Epidermal melanocyte (primary cell): ENCODE measurements at regions not wholly inside any gene's neighbourhood (a gene's known extent, or its start where the extent isn't known, plus 50 kb on each side); places are given as distances from the start of the nearest gene placed in this dataset.

Experiments used
- DNase-seq: peaks from one replicate; pipeline ENCODE4 v3.0.0; 2011; ENCODE audit warnings: low spot score; ENCODE audit not compliant: insufficient read length

GRCh38 chr4:100084892-100085291, 105.4 kb downstream of the DDIT4L start:
- no peak for DNase-seq

DNA sequence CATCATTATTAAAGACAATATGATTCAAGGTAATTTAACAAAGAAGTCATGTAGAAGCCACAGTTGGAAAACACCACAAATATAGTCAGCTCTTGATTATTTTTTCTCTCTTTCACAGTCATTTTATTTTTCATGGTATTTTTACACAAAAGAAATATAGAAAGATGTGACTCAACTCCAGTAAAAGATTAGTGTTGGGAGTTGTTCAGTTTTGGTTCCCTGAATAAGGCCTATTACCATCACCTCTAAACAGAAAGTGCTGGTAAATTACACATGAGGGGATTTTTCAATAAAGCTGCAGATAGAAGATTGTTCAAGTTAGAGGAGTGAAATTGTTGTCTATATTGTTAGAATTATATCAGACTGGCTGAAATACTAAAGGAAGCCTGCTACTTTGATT, 107.0 kb downstream of the DDIT4L start:
- no peak for DNase-seq

DNA sequence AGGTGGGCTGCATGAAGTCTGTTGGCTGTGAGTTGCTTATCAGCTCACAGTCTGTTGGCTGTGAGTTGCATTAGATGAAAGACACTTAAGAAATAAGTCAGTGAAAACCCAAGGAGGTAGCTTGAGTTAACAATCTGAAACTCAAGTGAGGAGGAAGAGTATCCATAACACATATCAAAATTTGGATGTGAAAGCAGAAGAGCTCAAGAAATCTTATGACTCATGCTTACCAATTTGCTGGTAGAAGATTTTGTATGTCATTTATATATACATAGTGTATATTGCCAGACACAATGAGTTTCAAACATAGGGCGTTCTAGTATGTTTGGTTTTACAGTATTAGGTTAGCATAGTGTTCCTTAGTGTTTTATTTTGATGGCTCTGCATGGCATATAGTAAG, 107.4 kb downstream of the DDIT4L start:
- DNase-seq, result no peak

- DNase-seq, result no peak
These were observed 108.8 kb downstream of the DDIT4L start for GRCh38 chr4:100081491-100081890.

- DNase-seq, result no peak
These were observed 111.0 kb downstream of the DDIT4L start for GRCh38 chr4:100079264-100079663.

DNA sequence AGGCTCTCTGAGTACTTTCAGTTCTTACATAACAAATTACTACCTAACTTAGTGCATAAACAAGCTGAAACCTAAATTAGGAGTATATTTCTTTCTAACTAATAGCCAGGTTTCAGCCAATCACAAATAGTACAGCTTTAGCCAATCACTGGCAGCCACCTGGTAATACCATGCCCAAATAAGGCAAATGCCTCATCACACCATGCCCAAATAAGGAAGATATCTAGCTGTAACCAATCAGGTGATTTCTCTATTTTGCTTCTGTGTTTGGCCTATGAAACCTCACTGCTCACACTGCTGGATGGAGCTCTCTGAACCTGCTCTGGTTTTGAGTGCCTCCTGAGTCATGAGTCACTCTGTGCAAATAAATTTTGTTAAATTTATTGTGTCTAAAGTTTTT, 113.5 kb downstream of the DDIT4L start:
- DNase-seq, result no peak

GRCh38 chr4:100075486-100076270, 114.6 kb downstream of the DDIT4L start:
- no peak for DNase-seq

- no peak for DNase-seq
These were observed 115.2 kb downstream of the DDIT4L start for GRCh38 chr4:100075056-100075455.

DNA sequence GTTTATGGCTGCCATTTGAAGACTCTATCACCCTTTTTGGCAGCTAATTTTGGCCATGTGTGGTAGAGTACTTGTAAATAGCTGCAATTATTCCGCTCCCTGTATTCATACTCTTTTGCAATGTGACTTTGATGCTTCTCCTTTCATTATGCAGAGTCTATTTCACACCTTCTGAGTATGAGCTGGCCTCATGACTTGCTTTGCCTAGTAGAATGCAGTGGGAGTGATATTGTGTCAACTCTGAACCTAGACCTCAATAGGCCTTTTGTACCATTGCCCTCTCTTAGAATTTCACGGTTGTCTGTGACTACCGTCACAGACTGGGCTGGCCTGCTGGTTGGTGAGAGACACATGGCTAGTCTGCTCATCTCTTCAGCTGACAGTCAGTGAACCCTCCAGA, 118.8 kb downstream of the DDIT4L start:
- no peak for DNase-seq

DNA sequence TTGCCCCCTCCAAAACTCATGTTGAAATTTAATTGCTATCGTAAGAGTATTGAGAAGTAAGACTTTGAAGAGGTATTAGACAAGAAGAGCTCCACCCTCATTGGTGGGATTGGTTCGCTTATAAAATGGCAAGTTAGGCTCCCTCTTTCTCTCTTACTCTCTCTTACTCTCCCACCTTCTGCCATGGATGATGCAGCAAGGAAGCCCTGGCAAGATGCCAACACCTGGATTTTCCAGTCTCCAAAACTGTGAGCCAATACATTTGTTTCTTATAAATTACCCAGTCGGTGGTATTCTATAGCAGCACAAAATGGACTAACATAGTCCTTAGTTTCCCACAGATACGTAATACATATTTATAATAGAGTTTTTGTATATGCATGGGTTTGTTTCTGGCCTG, 119.4 kb downstream of the DDIT4L start:
- no peak for DNase-seq

DNA sequence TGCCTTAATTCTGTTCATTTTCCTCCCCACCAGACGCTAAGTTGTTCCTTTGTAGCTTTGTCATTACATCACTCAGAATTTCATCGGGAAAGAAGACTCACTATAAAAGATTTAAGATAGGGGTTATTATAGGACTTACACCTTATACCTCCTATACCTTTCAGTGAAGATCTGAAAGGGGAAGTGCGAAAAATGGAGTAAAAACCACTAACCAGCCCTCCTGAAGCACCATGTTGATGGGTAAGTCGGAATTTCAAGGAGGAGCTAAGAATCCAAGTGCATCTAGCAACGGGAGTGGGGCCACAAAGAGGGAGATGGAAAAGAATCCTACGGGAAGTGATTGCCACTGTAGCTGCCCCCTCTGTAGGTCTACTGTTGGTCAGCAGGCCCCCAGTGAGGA, 119.1 kb upstream of the H2AZ1 start:
- DNase-seq, result no peak

GRCh38 chr4:100067255-100067654, 117.2 kb upstream of the H2AZ1 start:
- no peak for DNase-seq

- no peak for DNase-seq
These were observed 113.3 kb upstream of the H2AZ1 start for GRCh38 chr4:100063355-100063754.

GRCh38 chr4:100062921-100063320, 112.8 kb upstream of the H2AZ1 start:
- DNase-seq, result no peak

GRCh38 chr4:100061835-100062234, 111.8 kb upstream of the H2AZ1 start:
- no peak for DNase-seq

DNA sequence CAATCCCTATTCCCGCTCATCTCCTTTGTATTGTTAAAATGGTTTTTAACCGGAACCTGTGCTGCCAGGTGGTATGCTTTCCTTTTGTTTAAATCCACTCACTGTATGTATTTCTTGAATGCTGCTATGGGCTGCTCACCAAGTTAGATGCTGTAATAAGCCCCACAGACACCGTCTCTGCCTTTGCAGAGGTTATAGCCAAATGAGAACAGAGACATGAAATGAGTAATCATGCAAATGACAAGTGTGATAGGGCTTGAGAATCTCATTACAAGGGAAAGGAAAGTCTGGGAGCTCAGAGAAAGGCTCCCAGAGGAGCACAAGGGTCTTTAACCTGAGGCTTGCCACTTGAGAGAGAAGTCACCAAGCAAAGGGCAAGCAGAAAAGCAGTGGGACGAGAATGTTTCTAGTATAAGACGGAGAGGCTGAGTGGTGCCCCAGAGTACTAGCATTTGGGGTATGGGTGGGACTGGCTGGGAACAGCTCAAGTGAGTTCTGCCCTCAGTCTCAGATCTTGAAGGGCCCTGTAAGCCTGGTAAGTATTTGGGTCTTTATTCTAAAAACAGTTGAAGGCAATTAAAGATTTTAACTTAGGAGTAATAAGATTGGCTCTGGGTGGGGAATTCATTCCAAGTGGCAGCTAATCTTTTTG, 110.8 kb upstream of the H2AZ1 start:
- DNase-seq, result no peak

DNA sequence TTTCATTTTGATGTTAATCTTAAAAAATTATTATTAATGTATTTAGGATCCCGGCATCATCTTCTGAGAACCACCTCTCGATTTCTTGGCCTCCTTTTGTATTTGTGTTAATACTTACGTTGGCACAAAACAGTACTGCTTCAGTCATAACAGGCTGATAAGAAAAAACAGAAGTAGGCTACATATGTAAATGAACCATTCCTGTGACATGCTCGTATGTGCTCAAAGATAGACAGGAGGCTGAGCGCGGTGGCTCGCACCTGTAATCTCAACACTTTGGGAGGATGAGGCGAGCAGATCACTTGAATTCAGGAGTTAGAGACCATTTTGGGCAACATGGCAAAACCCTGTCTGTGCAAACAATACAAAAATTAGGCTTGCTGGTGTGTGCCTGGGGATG, 109.4 kb upstream of the H2AZ1 start:
- DNase-seq, result no peak

DNA sequence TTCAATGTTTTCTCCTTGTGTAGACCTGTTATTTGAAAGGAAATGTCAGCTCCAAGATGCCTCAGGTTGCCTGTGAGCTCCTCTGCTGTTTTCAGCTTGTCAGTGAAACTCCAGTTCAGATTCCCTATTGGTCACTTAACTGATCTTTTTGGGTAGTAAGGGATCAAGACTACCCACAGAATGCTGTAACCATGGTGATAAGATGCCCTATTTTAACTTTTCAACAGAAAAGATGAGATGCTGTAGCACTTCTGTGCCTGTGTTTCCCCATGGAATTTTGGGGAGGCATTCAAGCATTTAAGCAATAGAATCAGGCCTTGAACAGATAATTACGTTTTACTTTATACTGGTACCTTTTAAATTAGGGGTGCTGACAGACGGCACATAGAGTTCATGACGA, 106.6 kb upstream of the H2AZ1 start:
- no peak for DNase-seq

DNA sequence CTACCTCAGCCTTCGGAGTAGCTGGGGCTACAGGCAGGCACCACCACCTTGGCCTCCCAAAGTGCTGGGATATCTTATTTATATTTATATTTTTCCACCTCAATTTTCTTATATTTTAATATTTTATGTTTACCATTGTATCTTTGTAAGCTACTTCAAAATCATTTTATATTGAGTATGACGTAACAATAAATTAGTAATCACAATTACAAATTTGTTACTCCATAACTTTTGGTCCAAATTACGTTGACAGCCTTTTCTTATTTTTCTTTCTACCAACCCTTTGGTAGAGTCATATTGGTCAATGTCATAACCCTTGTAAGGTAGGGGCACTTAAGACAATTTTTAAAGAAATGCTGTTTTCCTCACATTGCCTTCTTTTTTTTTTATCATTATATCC, 104.0 kb upstream of the H2AZ1 start:
- no peak for DNase-seq

DNA sequence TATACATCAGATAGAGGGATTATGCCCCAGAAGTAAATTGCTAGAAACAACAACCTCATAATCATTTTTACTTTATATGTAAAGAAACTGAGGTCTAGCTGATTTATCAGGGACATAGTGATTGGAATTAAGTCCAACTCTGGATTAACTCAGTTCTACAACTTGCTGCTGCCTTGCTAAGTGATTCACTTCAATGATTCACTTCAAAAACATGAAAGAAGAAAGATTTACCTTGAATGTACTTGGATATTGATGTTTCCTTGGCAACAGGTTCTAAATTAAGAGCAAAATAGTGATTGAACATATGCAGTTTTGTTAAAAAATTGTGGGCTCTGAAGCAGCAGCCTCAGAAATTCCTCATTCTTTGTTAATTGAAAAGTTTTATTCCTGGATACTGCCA, 99.8 kb upstream of the H2AZ1 start:
- no peak for DNase-seq

DNA sequence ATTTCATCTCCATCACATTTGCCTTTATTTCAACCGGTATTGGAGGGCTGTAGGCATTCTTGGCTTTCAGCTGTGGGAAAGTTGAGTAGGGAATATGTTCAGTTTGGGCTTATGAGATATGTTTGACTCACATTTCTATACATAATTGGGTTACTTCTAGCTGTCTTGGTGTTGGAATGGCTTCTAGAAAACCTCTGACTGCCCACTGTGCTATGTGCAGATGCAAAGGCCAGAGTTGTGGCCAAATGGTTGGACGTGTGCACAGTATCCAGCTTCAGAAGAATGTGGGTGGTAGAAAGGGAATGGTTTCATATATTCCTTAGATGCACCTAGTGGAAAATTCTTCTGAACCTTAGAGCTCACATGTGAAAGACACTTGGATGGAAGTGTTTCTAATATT, 92.6 kb upstream of the H2AZ1 start:
- DNase-seq, result no peak

DNA sequence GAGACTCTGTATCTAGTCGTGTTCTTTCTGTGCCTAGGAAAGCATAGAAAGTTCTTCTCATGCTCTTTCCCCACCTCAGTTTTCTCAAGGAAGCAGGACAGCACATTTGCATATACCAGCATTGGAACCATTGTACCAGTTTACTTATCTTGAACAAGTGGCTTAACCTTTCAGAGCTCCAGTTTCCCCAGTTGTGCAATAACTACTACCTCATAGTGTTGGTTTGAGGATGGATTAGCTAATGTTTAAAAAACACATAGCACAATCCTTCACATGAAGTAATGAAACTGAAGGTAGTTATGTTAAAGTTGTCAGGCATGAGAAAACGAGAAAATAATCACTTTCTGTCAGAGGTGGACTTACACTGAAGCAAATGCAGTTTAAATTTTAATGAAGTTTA, 92.2 kb upstream of the H2AZ1 start:
- DNase-seq, result no peak

DNA sequence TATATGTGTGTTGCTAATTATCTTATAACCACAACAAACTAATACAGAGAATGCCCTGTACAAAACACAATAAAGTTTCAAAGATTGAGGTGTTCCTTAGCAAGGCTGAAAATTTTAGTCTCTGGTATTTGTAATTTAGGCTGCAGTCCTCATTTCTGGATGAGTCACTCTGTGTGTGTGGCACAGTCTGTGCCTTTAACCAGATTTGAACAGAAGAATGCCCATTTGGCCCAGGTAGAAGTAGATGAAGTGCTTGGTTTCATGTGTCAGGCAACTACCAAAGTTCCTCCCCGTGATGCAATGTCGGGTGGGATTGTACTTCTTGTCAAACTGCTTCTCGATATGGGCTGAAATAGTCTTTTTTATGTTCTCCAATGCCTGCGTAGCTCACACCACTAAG, 91.6 kb upstream of the H2AZ1 start:
- no peak for DNase-seq
